Left forelimb (tissue), 1 donor: ENCODE measurements at regions not wholly inside any gene's neighbourhood (a gene's known extent, or its start where the extent isn't known, plus 50 kb on each side); places are given as distances from the start of the nearest gene placed in this dataset.
"Not testable (repeated sequence)": the region's sequence is repeated elsewhere in the genome, so short reads cannot be mapped to it uniquely, and the experiment has no call there.

Source experiments
- DNase-seq: peaks from one replicate; pipeline ENCODE4 v3.0.0-alpha.2; 2018; ENCODE audit warnings: low spot score

GRCh38 chr4:138113819-138114400 lies 128.2 kb downstream of the SLC7A11 start:
- no peak for DNase-seq

DNA sequence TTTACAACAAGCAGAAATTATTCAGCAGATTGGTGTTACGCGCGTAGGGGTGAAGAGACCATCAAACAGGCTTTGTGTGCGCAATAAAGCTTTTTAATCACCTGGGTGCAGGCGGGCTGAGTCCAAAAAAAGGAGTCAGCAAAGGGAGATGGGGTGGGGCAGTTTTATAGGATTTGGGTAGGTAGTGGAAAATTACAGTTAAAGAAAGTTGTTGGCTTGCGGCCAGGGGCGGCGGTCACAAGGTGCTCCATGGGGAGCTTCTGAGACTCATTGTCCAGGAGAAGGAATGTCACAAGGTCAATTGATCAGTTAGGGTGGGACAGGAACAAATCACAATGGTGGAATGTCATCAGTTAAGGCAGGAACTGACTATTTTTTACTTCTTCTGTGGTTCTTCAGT lies 129.3 kb downstream of the SLC7A11 start:
- not testable (repeated sequence) for DNase-seq

GRCh38 chr4:138112389-138112788 lies 129.8 kb downstream of the SLC7A11 start:
- no peak for DNase-seq

- DNase-seq = no peak
Observed at GRCh38 chr4:138111462-138112000, 130.6 kb downstream of the SLC7A11 start.

DNA sequence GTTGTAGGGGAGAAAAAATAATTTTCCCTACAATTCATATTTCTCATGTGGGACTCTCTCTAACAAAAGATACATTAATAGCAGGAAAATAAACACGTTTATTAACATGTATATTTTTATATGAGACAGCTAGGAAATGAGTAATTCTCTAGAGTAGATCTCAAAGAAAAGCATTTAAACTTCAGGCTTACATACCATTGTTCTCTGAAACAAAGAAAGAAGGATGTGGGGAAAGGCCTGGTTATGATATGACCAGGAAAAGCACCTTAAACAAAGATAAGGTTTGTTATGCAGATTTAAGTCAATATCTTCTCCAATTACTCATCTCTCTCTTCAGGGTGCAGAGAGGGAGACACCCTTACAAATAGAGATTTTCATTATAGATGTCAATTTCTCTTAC lies 131.3 kb downstream of the SLC7A11 start:
- no peak for DNase-seq

DNA sequence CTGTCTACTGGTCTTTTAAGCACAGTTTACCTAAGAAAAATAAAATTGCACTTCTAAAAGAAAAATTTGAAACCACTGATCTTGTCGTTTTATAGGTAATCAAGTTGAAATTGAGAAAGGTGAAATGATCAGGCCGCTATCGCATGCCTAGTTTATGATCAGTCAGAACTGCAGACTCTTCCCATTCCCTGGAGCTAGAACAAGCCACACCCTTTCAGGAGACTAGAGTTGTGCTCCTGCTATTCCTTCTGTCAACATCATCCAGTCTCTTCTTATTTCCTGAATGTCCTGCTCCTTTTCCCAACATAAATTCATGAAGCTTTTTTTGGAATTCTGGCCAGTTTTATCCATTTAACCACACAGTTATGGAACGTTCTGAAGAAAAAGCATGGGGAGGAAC lies 135.1 kb downstream of the SLC7A11 start:
- DNase-seq = no peak

GRCh38 chr4:138105331-138105730 lies 136.8 kb downstream of the SLC7A11 start:
- no peak for DNase-seq

DNA sequence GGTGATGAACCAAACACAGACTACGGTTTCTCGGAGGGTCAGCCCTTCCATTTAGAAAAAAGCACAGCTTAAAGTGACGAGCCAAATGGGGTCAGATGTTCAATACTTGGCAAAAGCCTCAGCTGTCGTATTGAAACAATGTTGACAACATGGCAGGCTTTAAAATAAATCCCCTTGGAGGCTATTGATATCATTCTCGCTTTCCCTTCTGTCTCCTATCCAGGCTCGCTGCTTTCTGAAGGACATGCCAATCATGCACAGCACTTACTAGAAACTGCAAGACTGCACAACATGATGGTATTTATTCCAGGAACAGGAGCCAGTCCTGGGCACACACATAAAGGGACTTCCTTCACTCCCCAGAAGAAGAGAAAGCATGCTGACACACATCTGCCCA lies 137.9 kb downstream of the SLC7A11 start:
- no peak for DNase-seq

DNA sequence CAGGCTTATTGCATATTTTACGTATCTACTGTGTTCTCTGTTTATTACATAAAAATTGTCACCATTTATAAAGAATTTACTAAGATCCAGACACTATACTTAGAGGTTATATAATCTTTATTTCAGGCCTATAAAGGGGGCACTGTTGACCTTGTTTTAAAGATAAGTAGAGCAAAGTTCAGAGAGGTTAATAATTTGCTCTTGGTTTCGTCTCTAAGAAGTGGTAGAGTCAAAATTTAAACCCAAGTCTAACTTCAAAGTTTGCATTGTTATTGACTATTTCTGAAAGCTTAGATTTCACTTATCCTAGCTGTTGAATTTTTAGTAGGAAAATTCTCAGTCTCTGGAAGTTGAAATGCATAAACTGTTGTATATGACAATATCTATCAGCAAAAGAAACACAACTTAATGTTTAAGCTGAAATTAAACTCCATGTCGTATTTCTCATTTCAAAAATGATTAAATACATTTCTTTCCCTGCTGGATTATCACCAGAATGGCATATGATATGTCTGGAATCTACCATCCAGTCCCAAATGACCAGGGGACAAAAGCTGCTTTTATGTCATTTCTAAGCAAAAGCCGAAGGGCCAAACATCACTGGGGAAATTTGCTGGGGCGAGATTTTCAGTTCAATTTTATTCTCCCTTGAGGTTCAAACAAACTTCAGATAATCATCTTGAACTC lies 138.4 kb downstream of the SLC7A11 start:
- no peak for DNase-seq

- no peak for DNase-seq
Observed at GRCh38 chr4:138099385-138099784, 142.8 kb downstream of the SLC7A11 start.

DNA sequence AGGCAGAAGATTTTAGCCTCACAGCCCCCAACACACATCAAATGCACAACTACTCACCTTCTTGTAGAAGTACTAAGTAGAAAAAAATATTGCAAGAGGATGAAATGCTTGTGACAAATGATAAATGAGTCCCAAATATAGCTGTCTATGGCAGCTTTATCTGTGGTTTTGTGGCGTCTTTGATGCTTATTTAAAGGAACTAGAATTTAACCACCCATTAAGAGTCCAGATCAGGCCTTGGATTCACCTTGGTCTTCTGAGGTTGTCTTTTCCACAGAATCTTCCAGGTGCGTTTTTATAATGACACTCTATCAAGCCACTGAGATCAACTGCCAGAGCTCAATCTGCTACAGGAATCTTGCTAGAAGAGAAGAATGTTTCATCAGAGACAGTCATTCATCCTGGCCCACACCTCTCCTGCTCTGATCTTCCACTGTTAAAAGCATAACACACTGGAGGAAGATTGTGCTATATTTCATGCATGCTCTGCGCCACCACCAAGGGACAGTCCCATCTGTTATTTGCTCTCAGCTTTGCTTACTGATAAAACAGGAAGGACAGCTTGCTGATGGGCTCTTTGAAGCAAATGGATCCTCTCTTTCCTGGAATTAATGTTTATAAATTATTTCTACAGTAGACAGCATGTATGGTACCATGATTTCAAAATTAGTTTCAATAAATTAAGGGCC lies 144.1 kb downstream of the SLC7A11 start:
- no peak for DNase-seq

DNA sequence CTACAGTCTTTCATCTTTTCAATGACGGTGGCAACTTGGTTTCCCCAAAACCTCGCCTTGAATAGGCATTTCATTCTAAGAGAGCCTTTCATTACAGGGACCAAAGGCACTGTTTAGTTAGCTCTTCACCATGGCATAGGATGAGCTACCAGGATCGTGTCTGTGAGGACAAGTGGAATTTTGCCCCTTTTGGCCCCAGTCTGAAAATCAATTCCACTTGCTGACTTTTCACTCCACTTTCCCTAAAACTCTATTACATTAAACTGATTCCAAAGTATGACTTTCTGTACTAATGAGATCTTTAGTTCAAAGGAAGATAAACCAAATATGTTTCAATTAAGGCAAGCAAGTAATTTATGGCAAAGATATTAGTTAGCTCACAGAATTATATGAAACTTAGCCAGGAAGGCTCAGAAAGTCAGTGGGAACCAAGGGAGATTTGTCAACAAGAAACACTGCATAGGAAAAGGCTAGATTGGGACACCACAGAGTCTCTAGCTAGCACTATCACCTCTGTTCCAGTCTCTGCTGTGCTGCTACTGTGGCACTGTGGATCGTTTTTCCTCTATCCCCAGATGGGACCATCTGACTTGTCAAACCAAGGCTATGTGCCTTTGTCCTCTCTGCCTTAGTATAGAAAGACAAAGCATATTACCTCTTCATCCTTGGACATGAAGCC lies 145.6 kb downstream of the SLC7A11 start:
- DNase-seq = no peak

- no peak for DNase-seq
Observed at GRCh38 chr4:138095378-138095777, 146.8 kb downstream of the SLC7A11 start.

DNA sequence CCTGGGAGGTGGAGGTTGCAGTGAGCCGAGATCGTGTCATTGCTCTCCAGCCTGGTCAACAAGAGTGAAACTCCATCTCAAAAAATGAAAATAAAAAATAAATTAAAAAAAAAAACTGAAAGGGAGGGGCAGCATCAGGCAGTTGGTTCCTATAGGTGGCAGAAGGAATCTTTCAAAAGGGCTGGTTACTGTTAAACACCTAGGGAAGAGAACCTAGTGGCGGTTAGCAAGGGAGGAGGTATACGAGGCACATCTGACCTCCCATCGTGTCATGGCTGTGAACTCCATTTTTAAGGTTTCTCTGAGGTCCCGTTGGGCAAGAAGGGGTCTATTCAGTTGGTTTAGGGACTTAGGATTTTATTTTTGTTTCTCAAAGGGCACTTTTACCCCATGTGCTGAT lies 150.1 kb downstream of the SLC7A11 start:
- DNase-seq = no peak

DNA sequence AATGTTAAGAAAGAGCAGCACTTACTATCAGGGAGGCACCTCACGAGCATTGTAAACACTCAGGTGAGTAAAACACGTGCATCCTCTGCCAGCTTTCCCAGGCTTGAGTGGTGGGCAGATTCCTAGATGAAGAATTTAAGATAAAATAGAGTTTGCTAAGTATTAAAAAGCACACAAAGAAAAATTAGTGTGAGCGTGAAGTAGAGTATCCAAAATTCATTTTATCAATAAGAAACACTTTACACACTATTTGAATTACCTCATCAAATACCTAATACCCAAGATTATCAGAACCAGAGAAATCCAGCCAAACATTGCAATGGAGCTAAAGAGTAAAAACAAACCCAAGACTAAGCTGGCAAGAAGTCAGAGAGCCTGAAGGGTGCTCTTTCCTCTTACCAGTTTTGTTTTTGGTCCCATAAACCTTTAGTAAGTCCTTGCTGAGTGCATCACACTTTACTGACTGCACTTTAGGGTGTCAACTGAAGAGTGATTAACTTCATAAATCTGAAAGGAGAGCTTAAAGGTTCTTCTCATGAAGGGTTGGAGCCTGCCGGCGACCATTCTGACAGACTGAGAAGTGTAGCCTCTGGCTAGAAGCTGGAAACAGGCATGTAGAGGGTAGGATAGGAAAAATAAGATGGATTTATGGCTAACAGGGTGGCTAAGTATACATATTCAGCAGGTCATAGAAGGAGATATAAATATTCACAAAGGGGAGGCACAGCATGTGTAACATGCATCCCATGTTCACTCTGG lies 151.1 kb downstream of the SLC7A11 start:
- no peak for DNase-seq

- DNase-seq = peak; percentile 70
Observed at GRCh38 chr4:138090150-138090917, 151.8 kb downstream of the SLC7A11 start.

GRCh38 chr4:138088449-138089208 lies 153.5 kb downstream of the SLC7A11 start:
- DNase-seq = no peak

DNA sequence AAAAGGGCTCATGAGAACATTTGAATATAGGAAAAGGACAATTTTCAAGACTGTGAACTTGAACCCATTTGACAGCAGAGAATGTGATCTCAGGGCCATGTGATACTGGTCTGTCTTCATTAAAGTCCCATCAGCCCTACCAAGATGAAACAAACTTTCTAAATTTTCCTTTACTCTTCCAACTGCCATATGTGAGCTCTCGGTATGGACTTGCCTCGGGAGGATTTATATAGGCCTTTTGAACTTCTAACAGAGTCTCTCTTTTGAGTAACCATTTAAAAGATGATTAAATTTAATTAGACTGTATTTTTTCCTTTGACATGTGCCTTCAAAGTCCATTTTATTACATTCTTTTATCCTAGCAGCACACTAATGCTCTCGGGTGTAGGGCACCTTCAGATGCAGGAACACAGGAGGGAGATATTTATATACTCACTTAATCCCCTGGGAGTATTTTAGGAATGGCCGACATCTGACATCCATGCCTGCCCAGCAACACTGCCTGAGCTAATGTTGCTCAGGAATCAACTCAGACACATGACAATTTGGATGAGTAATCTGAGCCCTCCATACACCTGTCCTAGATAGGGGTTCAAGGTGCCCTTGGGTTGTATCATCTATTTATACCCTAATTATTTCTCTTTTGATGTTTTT lies 155.0 kb downstream of the SLC7A11 start:
- no peak for DNase-seq

GRCh38 chr4:138086611-138087041 lies 155.5 kb downstream of the SLC7A11 start:
- DNase-seq = no peak
